T47D (cell line): ENCODE measurements at regions not wholly inside any gene's neighbourhood (a gene's known extent, or its start where the extent isn't known, plus 50 kb on each side); places are given as distances from the start of the nearest gene placed in this dataset.

Source experiments
- DNase-seq, 2 experiments: peaks; one replicate each; pipeline versions ENCODE4 v3.0.0 to v3.0.0-alpha.2; 2011 to 2012; ENCODE audit warnings: low read depth in 1 of 2, low spot score in 1 of 2
- JUND ChIP-seq: IDR thresholded peaks from 2 replicates; pipeline ENCODE4 v1.6.1; 2012; ENCODE audit warnings: low read depth
- in situ Hi-C: cut with HindIII; loops from 2 replicates; pipeline ENCODE4 v1.10.0; 2016; ENCODE audit warnings: low sequenced_read_pairs, low pct_unique_long_range_greater_than_20kb

- no peak for TF ChIP-seq JUND
- no peak for DNase-seq
- in situ Hi-C loops: no loop called here
Measured at GRCh38 chr1:17877316-17877715, 122.2 kb downstream of the ACTL8 start.

GRCh38 chr1:17877896-17878295 lies 122.8 kb downstream of the ACTL8 start:
- no peak for TF ChIP-seq JUND
- in situ Hi-C loops: no loop called here
- DNase-seq: no peak

- in situ Hi-C loops: no loop called here
- DNase-seq: no peak
- TF ChIP-seq JUND: no peak
Measured at GRCh38 chr1:17878837-17879236, 123.7 kb downstream of the ACTL8 start.

GRCh38 chr1:17880449-17880848 lies 125.3 kb downstream of the ACTL8 start:
- DNase-seq: no peak
- in situ Hi-C loops: no loop called here

GRCh38 chr1:17881761-17882160 lies 126.6 kb downstream of the ACTL8 start:
- DNase-seq: no peak
- in situ Hi-C loops: no loop called here
- no peak for TF ChIP-seq JUND

More at GRCh38 chr1:17880449-17880848, 125.3 kb downstream of the ACTL8 start:
- TF ChIP-seq JUND: no peak

- no peak for TF ChIP-seq JUND
- in situ Hi-C loops: no loop called here
- no peak for DNase-seq
Measured at GRCh38 chr1:17883136-17883535, 128.0 kb downstream of the ACTL8 start.

GRCh38 chr1:17883662-17884395 lies 128.7 kb downstream of the ACTL8 start:
- TF ChIP-seq JUND: no peak
- in situ Hi-C loops: no loop called here
- DNase-seq: no peak

GRCh38 chr1:17885663-17886320 lies 130.7 kb downstream of the ACTL8 start:
- no peak for DNase-seq
- no peak for TF ChIP-seq JUND
- in situ Hi-C loops: no loop called here

- no peak for DNase-seq
- in situ Hi-C loops: no loop called here
- TF ChIP-seq JUND: no peak
Measured at GRCh38 chr1:17886386-17886785, 131.3 kb downstream of the ACTL8 start.

GRCh38 chr1:17886838-17887441 lies 131.8 kb downstream of the ACTL8 start:
- DNase-seq: no peak
- no peak for TF ChIP-seq JUND
- in situ Hi-C loops: no loop called here

- no peak for DNase-seq
- no peak for TF ChIP-seq JUND
- in situ Hi-C loops: no loop called here
Measured at GRCh38 chr1:17887661-17888371, 132.7 kb downstream of the ACTL8 start.

- no peak for DNase-seq
- TF ChIP-seq JUND: no peak
- in situ Hi-C loops: no loop called here
Measured at GRCh38 chr1:17890056-17890814, 135.1 kb downstream of the ACTL8 start.

- no peak for TF ChIP-seq JUND
- in situ Hi-C loops: no loop called here
- DNase-seq: no peak
Measured at GRCh38 chr1:17890815-17891191, 135.7 kb downstream of the ACTL8 start.
